Natural killer cell (primary cell): ENCODE measurements at regions not wholly inside any gene's neighbourhood (a gene's known extent, or its start where the extent isn't known, plus 50 kb on each side); places are given as distances from the start of the nearest gene placed in this dataset.

Experiments used
- ATAC-seq, 3 donors: fragments of 150-1000 bp in 2 of 3; fragments of 200-7000 bp in 1 of 3; cut with Tn5 transposase; 1 replicate in 1 of 3; 2 replicates in 2 of 3; pipeline ENCODE4 v1.10.0; 2021; ENCODE audit warnings: mild to moderate bottlenecking in 2 of 3, moderate library complexity in 2 of 3
- DNase-seq, 2 donors: peaks; one replicate each; pipeline versions ENCODE4 v3.0.0 to v3.0.0-alpha.2; 2013 to 2021; ENCODE audit warnings: mixed read lengths in 1 of 2
- H3K27ac ChIP-seq: one replicate; pipeline ENCODE4 v1.5.1; 2013; ENCODE audit warnings: mild to moderate bottlenecking, low read length
- H3K27me3 ChIP-seq: one replicate; pipeline ENCODE4 v1.6.1; 2013; ENCODE audit warnings: low read length; ENCODE audit not compliant: control insufficient read depth, insufficient read depth
- H3K36me3 ChIP-seq: one replicate; pipeline ENCODE4 v1.6.1; 2013; ENCODE audit warnings: low read length; ENCODE audit not compliant: control insufficient read depth, insufficient read depth
- H3K4me1 ChIP-seq: one replicate; pipeline ENCODE4 v1.6.1; 2013; ENCODE audit warnings: low read length; ENCODE audit not compliant: control insufficient read depth, insufficient read depth
- H3K4me3 ChIP-seq: one replicate; pipeline ENCODE4 v1.5.1; 2013; ENCODE audit warnings: low read length
- H3K9me3 ChIP-seq: one replicate; pipeline ENCODE4 v1.6.1; 2013; ENCODE audit warnings: low read length; ENCODE audit not compliant: control insufficient read depth, insufficient read depth
- H3K27ac Mint-ChIP-seq, 2 donors: one replicate each; pipeline ENCODE4 v1.8.0; 2022; ENCODE audit warnings: mild to moderate bottlenecking in 2 of 2, mixed read lengths in 2 of 2, moderate library complexity in 1 of 2
- H3K27me3 Mint-ChIP-seq, 2 donors: one replicate each; pipeline ENCODE4 v1.8.0; 2022; ENCODE audit warnings: low read depth in 2 of 2, mixed read lengths in 2 of 2
- H3K36me3 Mint-ChIP-seq: one replicate; pipeline ENCODE4 v1.8.0; 2022; ENCODE audit warnings: mixed read lengths
- H3K4me1 Mint-ChIP-seq, 2 donors: one replicate each; pipeline ENCODE4 v1.8.0; 2022; ENCODE audit warnings: mixed read lengths in 2 of 2
- H3K4me3 Mint-ChIP-seq: one replicate; pipeline ENCODE4 v1.8.0; 2022; ENCODE audit warnings: mild to moderate bottlenecking, moderate library complexity, mixed read lengths
- H3K9me3 Mint-ChIP-seq, 2 donors: one replicate each; pipeline ENCODE4 v1.8.0; 2022; ENCODE audit warnings: mixed read lengths in 2 of 2
- WGBS: methylation state at CpG from one replicate; pipeline ENCODE4 v1.1.7; 2013; ENCODE audit warnings: missing lambda C conversion rate; ENCODE audit not compliant: insufficient coverage; 5-methylcytosine and 5-hydroxymethylcytosine counted together
- intact Hi-C: fragments of 100-400 bp; cut with micrococcal nuclease; formaldehyde crosslinking; loops from one replicate; pipeline ENCODE4 v1.14.2; 2022
- TF ChIP-seq, protein P1 (sequence below): fragments of 200-600 bp; IDR thresholded peaks from one replicate; pipeline ENCODE4 v1.8.0; 2022; ENCODE audit warnings: antibody characterized with exemption

DNA sequence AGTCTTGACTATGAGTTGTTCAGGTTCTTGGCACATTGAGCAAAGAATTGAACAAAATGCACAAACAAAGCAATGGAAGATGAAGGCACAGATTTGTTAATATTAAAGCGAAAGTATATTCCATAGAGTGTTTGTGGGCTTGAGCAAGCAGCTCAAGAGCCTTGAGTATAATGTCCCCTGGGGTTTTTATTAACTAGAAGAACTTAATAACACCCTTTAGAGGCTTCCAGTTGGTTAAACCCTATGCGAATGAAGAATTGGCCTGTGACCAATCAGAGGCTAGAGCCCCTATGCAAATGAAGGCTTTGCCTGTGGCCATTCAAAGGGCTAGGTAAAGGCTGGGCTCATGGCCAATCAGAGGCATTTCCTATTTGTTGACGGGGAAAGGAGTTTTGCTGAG, 135.3 kb upstream of the IL12B start:
- H3K27me3 ChIP-seq = peaks cover 7% of the 10 kb centered on the region
- DNase-seq = no peak
- no peak overlapping the region for H3K27ac ChIP-seq
- H3K9me3 ChIP-seq = no peaks in the 10 kb centered on the region
- intact Hi-C loops = no loop called here
- H3K36me3 ChIP-seq = no peaks in the 10 kb centered on the region
- Mint-ChIP-seq H3K9me3 (no peaks in the 10 kb centered on the region), H3K27me3 (peaks cover 21 to 30% of the 10 kb centered on the region in 2 donors), H3K36me3 (no peaks in the 10 kb centered on the region), H3K4me3 (no peak overlapping the region), H3K27ac (no peak overlapping the region), H3K4me1 (peaks cover 18 to 20% of the 10 kb centered on the region in 2 donors)
- WGBS = 100% methylated on average over 3 of the region's 3 CpGs
- TF ChIP-seq, protein P1, sequence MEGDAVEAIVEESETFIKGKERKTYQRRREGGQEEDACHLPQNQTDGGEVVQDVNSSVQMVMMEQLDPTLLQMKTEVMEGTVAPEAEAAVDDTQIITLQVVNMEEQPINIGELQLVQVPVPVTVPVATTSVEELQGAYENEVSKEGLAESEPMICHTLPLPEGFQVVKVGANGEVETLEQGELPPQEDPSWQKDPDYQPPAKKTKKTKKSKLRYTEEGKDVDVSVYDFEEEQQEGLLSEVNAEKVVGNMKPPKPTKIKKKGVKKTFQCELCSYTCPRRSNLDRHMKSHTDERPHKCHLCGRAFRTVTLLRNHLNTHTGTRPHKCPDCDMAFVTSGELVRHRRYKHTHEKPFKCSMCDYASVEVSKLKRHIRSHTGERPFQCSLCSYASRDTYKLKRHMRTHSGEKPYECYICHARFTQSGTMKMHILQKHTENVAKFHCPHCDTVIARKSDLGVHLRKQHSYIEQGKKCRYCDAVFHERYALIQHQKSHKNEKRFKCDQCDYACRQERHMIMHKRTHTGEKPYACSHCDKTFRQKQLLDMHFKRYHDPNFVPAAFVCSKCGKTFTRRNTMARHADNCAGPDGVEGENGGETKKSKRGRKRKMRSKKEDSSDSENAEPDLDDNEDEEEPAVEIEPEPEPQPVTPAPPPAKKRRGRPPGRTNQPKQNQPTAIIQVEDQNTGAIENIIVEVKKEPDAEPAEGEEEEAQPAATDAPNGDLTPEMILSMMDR = no peak
- no peak overlapping the region for H3K4me3 ChIP-seq
- H3K4me1 ChIP-seq = peaks cover 14% of the 10 kb centered on the region
- no peak for ATAC-seq

DNA sequence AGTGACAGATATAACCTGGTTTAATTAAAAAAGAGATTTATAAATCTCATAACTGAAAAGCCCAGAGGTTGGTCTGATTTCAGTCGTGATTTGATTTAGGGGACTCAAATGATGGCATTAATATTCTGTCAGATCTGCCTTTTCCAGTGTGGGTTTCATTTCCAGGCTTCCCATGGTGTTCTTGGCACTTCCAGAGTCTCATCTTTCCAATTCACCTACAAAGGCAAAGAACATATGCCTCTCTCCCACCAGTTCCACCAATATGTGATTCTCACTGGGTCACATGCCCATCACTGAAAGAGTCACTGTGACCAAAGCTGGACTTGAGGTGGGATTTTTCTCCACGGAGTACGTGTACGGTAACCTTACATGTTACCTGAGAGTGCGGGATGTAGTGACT, 137.4 kb upstream of the IL12B start:
- DNase-seq (no peak), ATAC-seq (no peak)
- H3K36me3 Mint-ChIP-seq = no peaks in the 10 kb centered on the region
- TF ChIP-seq, protein P1 = no peak
- H3K27ac Mint-ChIP-seq = no peak overlapping the region
- H3K27me3 Mint-ChIP-seq = peaks cover 30 to 40% of the 10 kb centered on the region in 2 donors
- Histone ChIP-seq H3K36me3 (no peaks in the 10 kb centered on the region), H3K4me1 (peaks cover 14% of the 10 kb centered on the region), H3K27ac (no peak overlapping the region), H3K27me3 (peaks cover 4% of the 10 kb centered on the region), H3K4me3 (no peak overlapping the region), H3K9me3 (no peaks in the 10 kb centered on the region)
- WGBS = 94% methylated on average over 5 of the region's 5 CpGs
- intact Hi-C loops = no loop called here
- H3K4me3 Mint-ChIP-seq = no peak overlapping the region
- peaks cover 18 to 20% of the 10 kb centered on the region in 2 donors for H3K4me1 Mint-ChIP-seq
- no peaks in the 10 kb centered on the region for H3K9me3 Mint-ChIP-seq

- intact Hi-C loops = no loop called here
- no peak overlapping the region for H3K27ac Mint-ChIP-seq
- peaks cover 4% of the 10 kb centered on the region for H3K27me3 ChIP-seq
- WGBS = 54% methylated on average over 11 of the region's 11 CpGs
- H3K4me1 Mint-ChIP-seq = peaks cover 18 to 20% of the 10 kb centered on the region in 2 donors
- ATAC-seq (peak; percentile 65 to 99 (median 85)), DNase-seq (peak in 1 of 2 donors; percentile 60)
- H3K4me3 Mint-ChIP-seq = peak overlapping the region; percentile 29
- H3K27ac ChIP-seq = no peak overlapping the region
- TF ChIP-seq, protein P1 = no peak
- H3K4me3 ChIP-seq = no peak overlapping the region
- H3K27me3 Mint-ChIP-seq = peaks cover 32 to 58% of the 10 kb centered on the region in 2 donors
- H3K9me3 Mint-ChIP-seq = peaks cover 0 to 5% of the 10 kb centered on the region in 2 donors
- no peaks in the 10 kb centered on the region for H3K9me3 ChIP-seq
- H3K36me3 Mint-ChIP-seq = peaks cover 10% of the 10 kb centered on the region
- no peaks in the 10 kb centered on the region for H3K36me3 ChIP-seq
- H3K4me1 ChIP-seq = peaks cover 14% of the 10 kb centered on the region
Measured at GRCh38 chr5:159469496-159470372, 139.4 kb upstream of the IL12B start.
